GM12892 (cell line): ENCODE measurements at regions not wholly inside any gene's neighbourhood (a gene's known extent, or its start where the extent isn't known, plus 50 kb on each side); places are given as distances from the start of the nearest gene placed in this dataset.

Experiments
- DNase-seq: peaks from one replicate; pipeline ENCODE4 v3.0.0; 2011; ENCODE audit not compliant: insufficient read length
- FAIRE-seq: peaks from 2 replicates; lab custom pipeline; 2011; peaks lifted over from hg19 to GRCh38; lab: Jason Lieb, UNC
- POLR2A ChIP-seq: IDR thresholded peaks from 2 replicates; pipeline ENCODE4 v1.6.1; 2011; ENCODE audit warnings: low read depth, low read length, control low read depth
- POLR2AphosphoS5 ChIP-seq: IDR thresholded peaks from 2 replicates; pipeline ENCODE4 v1.6.1; 2011; ENCODE audit warnings: low read depth, low read length, control low read depth
- TAF1 ChIP-seq: IDR thresholded peaks from 2 replicates; pipeline ENCODE4 v1.6.1; 2011; ENCODE audit warnings: low read depth, mild to moderate bottlenecking, control low read depth, low read length, borderline replicate concordance

- DNase-seq (no peak), FAIRE-seq (no peak)
- TF ChIP-seq POLR2A: no peak
- TF ChIP-seq TAF1: no peak
- TF ChIP-seq POLR2AphosphoS5: no peak
These were observed 98.2 kb upstream of the STK39 start for GRCh38 chr2:168345601-168346000.

- peak; percentile 25 for DNase-seq
- no peak for TF ChIP-seq POLR2A
- TF ChIP-seq TAF1: no peak
- TF ChIP-seq POLR2AphosphoS5: no peak
- FAIRE-seq: peak; percentile 85
These were observed 99.5 kb upstream of the STK39 start for GRCh38 chr2:168346725-168347477.

- TF ChIP-seq POLR2AphosphoS5 (no peak), POLR2A (no peak), TAF1 (no peak)
- DNase-seq (no peak), FAIRE-seq (peak; percentile 36)
These were observed 100.7 kb upstream of the STK39 start for GRCh38 chr2:168348076-168348475.

GRCh38 chr2:168350380-168350779 is 103.0 kb upstream of the STK39 start:
- DNase-seq: no peak
- no peak for FAIRE-seq
- TF ChIP-seq POLR2AphosphoS5: no peak
- TF ChIP-seq POLR2A: no peak

- TF ChIP-seq TAF1: no peak
- no peak for TF ChIP-seq POLR2A
- TF ChIP-seq POLR2AphosphoS5: no peak
- FAIRE-seq (no peak), DNase-seq (no peak)
These were observed 102.8 kb upstream of the CERS6 start for GRCh38 chr2:168353251-168353650.

DNA sequence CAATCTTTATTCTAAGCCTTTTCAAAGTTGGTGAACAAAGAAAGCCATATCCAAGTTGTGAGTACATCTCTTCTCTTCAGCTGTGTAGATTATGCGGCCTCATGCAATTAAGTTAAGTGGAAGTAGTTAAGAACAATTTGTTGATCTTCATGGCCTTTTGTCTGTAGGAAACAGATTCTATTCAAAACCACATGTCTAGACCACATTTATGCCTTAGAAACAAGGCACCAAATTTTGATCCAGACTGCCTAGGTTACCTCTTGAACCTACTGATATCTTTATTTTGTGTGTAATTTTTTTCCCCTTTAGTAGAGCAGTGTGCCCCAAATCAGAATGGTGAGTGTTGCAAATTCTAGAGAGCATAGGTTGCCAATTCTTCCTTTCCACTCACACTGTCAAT is 101.6 kb upstream of the CERS6 start:
- FAIRE-seq (no peak), DNase-seq (no peak)
- TF ChIP-seq POLR2AphosphoS5 (no peak), POLR2A (no peak), TAF1 (no peak)

- FAIRE-seq (no peak), DNase-seq (no peak)
- no peak for TF ChIP-seq POLR2AphosphoS5
- no peak for TF ChIP-seq POLR2A
- TF ChIP-seq TAF1: no peak
These were observed 101.0 kb upstream of the CERS6 start for GRCh38 chr2:168355121-168355520.

DNA sequence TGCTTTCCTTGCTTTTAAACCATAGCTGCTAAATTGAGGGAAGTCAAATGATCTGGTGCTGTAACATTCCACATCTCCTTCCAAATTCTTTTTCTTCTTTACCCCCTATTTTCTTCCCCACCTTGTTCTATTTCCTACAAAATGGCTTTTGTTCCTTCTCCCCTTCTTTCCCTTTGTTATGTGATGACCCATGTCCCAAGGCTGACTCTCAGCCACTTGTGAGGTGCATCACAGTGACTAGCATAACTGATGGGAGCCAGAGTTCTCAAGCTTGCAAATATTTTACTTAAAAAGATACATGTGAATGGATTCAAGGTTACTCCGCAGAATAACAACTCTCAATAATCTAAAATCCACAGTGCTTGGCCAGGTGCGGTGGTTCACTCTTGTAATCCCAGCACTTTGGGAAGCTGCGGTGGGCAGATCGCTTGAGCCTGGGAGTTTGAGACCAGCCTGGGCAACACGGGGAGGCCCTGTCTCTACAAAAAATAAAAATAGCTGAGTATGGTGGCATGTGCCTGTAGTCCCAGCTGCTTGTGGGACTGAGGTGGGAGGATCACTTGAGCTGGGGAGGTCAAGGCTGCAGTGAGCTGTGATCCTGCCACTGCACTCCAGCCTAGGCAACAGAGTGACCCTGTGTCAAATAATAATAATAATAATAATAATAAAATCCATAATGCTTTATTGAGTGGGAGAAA is 100.1 kb upstream of the CERS6 start:
- TF ChIP-seq POLR2AphosphoS5 (no peak), POLR2A (no peak), TAF1 (no peak)
- FAIRE-seq: no peak
- no peak for DNase-seq

- DNase-seq (no peak), FAIRE-seq (no peak)
- no peak for TF ChIP-seq TAF1
- no peak for TF ChIP-seq POLR2A
- no peak for TF ChIP-seq POLR2AphosphoS5
These were observed 99.6 kb upstream of the CERS6 start for GRCh38 chr2:168356477-168356835.

DNA sequence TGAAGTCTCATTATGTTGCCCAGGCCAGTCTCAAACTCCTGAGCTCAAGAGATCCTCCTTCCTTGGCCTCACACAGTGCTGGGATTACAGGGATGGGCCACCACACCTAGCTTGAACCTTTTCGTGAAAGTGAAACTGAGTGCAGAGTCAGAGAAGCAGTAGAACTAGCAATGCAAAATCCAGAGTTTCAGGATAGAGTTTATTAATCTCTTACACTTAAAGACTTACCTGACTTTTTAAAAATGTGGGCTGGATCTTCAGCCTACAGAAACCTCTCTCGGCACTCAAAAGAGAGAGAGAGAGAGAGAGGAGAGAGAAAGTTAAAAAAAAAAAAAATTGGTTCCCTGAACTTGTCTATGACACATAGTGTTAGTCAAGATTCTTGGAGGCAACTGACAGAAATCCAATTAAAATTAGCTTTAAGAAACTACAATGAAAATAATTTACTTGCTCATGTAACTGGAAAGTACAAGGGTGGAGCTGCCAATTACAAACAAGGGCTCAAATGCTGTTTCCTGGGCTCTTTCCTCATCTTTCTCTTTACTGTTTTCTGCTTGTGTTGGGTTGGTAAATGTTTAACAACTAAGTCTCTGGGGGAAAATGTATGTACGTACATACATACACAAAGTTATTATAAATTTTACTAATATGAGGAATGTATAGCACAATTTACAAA is 98.1 kb upstream of the CERS6 start:
- TF ChIP-seq POLR2AphosphoS5 (no peak), TAF1 (no peak), POLR2A (no peak)
- DNase-seq: no peak
- no peak for FAIRE-seq

DNA sequence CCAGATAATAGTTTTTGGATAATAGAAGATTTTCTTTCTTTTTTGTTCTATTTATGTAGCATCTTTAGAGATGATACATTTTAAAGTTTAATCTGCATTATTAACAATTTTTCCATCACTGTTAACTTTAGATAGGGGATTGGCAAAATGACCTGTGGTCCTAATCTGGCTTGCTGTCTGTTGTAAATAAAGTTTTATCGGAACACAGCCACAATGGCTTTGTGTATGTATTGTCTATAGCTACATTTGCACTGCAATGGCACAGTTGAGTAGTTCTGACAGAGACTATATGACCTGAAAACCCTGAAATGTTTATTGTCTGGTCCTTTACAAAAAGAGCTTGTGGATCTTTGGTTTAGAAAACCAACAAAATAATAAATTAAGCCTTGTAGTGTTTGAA is 97.0 kb upstream of the CERS6 start:
- no peak for DNase-seq
- no peak for FAIRE-seq
- no peak for TF ChIP-seq POLR2AphosphoS5
- no peak for TF ChIP-seq TAF1
- no peak for TF ChIP-seq POLR2A

DNA sequence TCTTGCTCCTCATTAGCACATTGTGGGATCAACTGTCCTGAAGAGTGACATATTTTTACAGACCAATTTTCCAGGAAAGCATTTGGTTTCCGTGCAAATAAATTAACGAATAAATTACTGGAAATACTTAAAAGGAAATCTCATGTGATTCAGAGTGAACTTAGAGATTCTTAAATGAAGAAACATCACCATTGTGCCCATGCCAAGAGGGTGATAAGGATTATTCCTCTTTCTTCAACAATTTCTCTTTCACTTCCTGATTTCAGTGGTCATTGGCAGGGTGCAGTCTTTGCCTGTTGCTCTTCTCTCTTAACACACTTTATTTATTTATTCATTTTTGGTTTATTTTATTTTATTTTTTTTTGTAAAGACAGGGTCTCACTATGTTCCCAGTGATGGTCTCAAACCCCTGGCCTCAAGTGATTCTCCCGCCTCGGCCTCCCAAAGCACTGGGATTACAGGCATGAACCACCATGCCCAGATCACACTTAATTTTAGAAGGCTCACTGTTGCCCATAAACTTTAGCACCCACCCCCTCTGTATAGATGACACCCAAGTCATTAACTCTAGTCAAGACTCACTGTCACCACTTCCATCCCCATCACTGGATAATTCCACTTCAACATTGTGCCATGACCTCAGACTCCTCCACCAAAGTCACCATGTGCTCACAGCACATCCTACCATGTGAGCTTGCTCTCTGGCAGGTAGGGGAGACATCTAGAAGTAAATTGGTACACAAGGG is 92.6 kb upstream of the CERS6 start:
- no peak for DNase-seq
- TF ChIP-seq TAF1: no peak
- TF ChIP-seq POLR2A: no peak
- no peak for TF ChIP-seq POLR2AphosphoS5
- no peak for FAIRE-seq
